ENCODE measurements at regions not wholly inside any gene's neighbourhood (a gene's known extent, or its start where the extent isn't known, plus 50 kb on each side); places are given as distances from the start of the nearest gene placed in this dataset.

DNA sequence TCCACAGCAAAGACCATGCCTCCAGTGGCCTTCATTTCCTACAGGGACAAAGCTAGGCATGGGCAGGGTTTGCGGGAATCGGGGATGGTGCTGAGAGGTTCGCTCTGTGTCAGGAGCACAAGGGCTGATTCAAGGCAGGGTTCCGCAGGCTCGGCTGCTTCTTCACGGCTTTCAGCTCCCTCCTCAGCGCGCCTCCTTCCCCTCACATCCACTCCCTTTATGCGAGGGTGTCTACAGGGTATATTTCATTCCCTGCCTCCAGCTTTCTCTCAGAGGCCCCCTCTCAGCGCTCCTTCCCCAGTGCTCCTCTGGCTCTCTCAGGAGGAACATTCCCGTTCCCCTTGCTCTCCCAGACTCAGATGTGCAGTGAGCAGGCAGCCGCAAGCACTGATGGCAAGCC, 78.7 kb upstream of the ASB18 start:
- TF ChIP-seq, protein P1, sequence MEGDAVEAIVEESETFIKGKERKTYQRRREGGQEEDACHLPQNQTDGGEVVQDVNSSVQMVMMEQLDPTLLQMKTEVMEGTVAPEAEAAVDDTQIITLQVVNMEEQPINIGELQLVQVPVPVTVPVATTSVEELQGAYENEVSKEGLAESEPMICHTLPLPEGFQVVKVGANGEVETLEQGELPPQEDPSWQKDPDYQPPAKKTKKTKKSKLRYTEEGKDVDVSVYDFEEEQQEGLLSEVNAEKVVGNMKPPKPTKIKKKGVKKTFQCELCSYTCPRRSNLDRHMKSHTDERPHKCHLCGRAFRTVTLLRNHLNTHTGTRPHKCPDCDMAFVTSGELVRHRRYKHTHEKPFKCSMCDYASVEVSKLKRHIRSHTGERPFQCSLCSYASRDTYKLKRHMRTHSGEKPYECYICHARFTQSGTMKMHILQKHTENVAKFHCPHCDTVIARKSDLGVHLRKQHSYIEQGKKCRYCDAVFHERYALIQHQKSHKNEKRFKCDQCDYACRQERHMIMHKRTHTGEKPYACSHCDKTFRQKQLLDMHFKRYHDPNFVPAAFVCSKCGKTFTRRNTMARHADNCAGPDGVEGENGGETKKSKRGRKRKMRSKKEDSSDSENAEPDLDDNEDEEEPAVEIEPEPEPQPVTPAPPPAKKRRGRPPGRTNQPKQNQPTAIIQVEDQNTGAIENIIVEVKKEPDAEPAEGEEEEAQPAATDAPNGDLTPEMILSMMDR (IDR thresholded peaks at IDR 0.05), result no peak
- TF ChIP-seq POLR2AphosphoS5 (IDR thresholded peaks at IDR 0.05), result no peak

Data from breast epithelium (tissue), 3 donors.